ENCODE measurements at regions not wholly inside any gene's neighbourhood (a gene's known extent, or its start where the extent isn't known, plus 50 kb on each side); places are given as distances from the start of the nearest gene placed in this dataset.

GRCh38 chr11:32178692-32179091 is 87.8 kb downstream of the RCN1 start:
- no peaks in the 10 kb centered on the region for H3K9me3 ChIP-seq (ENCODE audit: insufficient read depth, low read length, severe bottlenecking)
- H4K20me1 ChIP-seq (ENCODE audit: insufficient read depth, low read length) = no peaks in the 10 kb centered on the region
- H3K36me3 ChIP-seq (ENCODE audit: insufficient read depth, low read length) = no peaks in the 10 kb centered on the region
- H2AFZ ChIP-seq (ENCODE audit: low read depth, low read length) = no peak overlapping the region
- ATAC-seq (ENCODE audit: insufficient read depth, low read depth) (no peak), DNase-seq (no peak)
- H3K27ac ChIP-seq (ENCODE audit: low read length) = no peak overlapping the region
- H3K4me1 ChIP-seq (ENCODE audit: insufficient read depth, low read length) = no peaks in the 10 kb centered on the region
- H3K9ac ChIP-seq (ENCODE audit: low read depth, low read length) = no peak overlapping the region
- no peaks in the 10 kb centered on the region for H3K79me2 ChIP-seq (ENCODE audit: insufficient read depth, low read length)
- no peak for TF ChIP-seq CTCF (IDR thresholded peaks at IDR 0.05; ENCODE audit: borderline replicate concordance, extremely low read depth, low read length, poor library complexity, severe bottlenecking)
- no peak for TF ChIP-seq EZH2 (IDR thresholded peaks at IDR 0.05; ENCODE audit: borderline replicate concordance, low read depth, low read length, severe bottlenecking)
- H3K4me3 ChIP-seq (ENCODE audit: low read depth in 1 of 2, low read length in 2 of 2) = no peak overlapping the region
- H3K4me2 ChIP-seq (ENCODE audit: insufficient read depth, low read length) = no peak overlapping the region
- peaks cover 26% of the 10 kb centered on the region for H3K27me3 ChIP-seq (ENCODE audit: insufficient read depth, low read length, poor library complexity)

- no peak overlapping the region for H3K9ac ChIP-seq (ENCODE audit: low read depth, low read length)
- ATAC-seq (ENCODE audit: insufficient read depth, low read depth) (no peak), DNase-seq (no peak)
- no peak overlapping the region for H3K27ac ChIP-seq (ENCODE audit: low read length)
- H3K9me3 ChIP-seq (ENCODE audit: insufficient read depth, low read length, severe bottlenecking) = no peaks in the 10 kb centered on the region
- no peak overlapping the region for H3K4me3 ChIP-seq (ENCODE audit: low read depth in 1 of 2, low read length in 2 of 2)
- H2AFZ ChIP-seq (ENCODE audit: low read depth, low read length) = no peak overlapping the region
- no peaks in the 10 kb centered on the region for H3K36me3 ChIP-seq (ENCODE audit: insufficient read depth, low read length)
- TF ChIP-seq CTCF (IDR thresholded peaks at IDR 0.05; ENCODE audit: borderline replicate concordance, extremely low read depth, low read length, poor library complexity, severe bottlenecking) (no peak), EZH2 (IDR thresholded peaks at IDR 0.05; ENCODE audit: borderline replicate concordance, low read depth, low read length, severe bottlenecking) (no peak)
- no peaks in the 10 kb centered on the region for H3K79me2 ChIP-seq (ENCODE audit: insufficient read depth, low read length)
- no peak overlapping the region for H3K4me2 ChIP-seq (ENCODE audit: insufficient read depth, low read length)
- no peaks in the 10 kb centered on the region for H4K20me1 ChIP-seq (ENCODE audit: insufficient read depth, low read length)
- H3K27me3 ChIP-seq (ENCODE audit: insufficient read depth, low read length, poor library complexity) = peaks cover 31% of the 10 kb centered on the region
- H3K4me1 ChIP-seq (ENCODE audit: insufficient read depth, low read length) = no peaks in the 10 kb centered on the region
Observed at GRCh38 chr11:32183512-32183911, 92.6 kb downstream of the RCN1 start.

GRCh38 chr11:32184041-32184722 is 93.3 kb downstream of the RCN1 start:
- peaks cover 25% of the 10 kb centered on the region for H3K27me3 ChIP-seq (ENCODE audit: insufficient read depth, low read length, poor library complexity)
- no peaks in the 10 kb centered on the region for H3K9me3 ChIP-seq (ENCODE audit: insufficient read depth, low read length, severe bottlenecking)
- H3K27ac ChIP-seq (ENCODE audit: low read length) = no peak overlapping the region
- H3K36me3 ChIP-seq (ENCODE audit: insufficient read depth, low read length) = no peaks in the 10 kb centered on the region
- ATAC-seq (ENCODE audit: insufficient read depth, low read depth) = no peak
- H3K79me2 ChIP-seq (ENCODE audit: insufficient read depth, low read length) = no peaks in the 10 kb centered on the region
- TF ChIP-seq EZH2 (IDR thresholded peaks at IDR 0.05; ENCODE audit: borderline replicate concordance, low read depth, low read length, severe bottlenecking) (no peak), CTCF (IDR thresholded peaks at IDR 0.05; ENCODE audit: borderline replicate concordance, extremely low read depth, low read length, poor library complexity, severe bottlenecking) (no peak)
- H3K4me1 ChIP-seq (ENCODE audit: insufficient read depth, low read length) = no peaks in the 10 kb centered on the region
- no peak overlapping the region for H3K4me3 ChIP-seq (ENCODE audit: low read depth in 1 of 2, low read length in 2 of 2)
- no peak overlapping the region for H3K4me2 ChIP-seq (ENCODE audit: insufficient read depth, low read length)
- no peak overlapping the region for H3K9ac ChIP-seq (ENCODE audit: low read depth, low read length)
- H4K20me1 ChIP-seq (ENCODE audit: insufficient read depth, low read length) = no peaks in the 10 kb centered on the region
- no peak for DNase-seq
- H2AFZ ChIP-seq (ENCODE audit: low read depth, low read length) = no peak overlapping the region

Data from DND-41 (cell line).